Thymus (tissue), 11 donors: ENCODE measurements at regions not wholly inside any gene's neighbourhood (a gene's known extent, or its start where the extent isn't known, plus 50 kb on each side); places are given as distances from the start of the nearest gene placed in this dataset.
"Not testable (repeated sequence)": the region's sequence is repeated elsewhere in the genome, so short reads cannot be mapped to it uniquely, and the experiment has no call there.

Source experiments
- DNase-seq, 9 donors: peaks; one replicate each; pipeline ENCODE4 v3.0.0-alpha.2; 2013; ENCODE audit warnings: low spot score in 9 of 9, low read depth in 6 of 9, missing footprints in 1 of 9
- H3K27ac ChIP-seq, 2 donors: one replicate each; pipeline ENCODE4 v1.5.1; 2013; ENCODE audit warnings: control low read depth in 1 of 2, low read depth in 1 of 2, low read length in 1 of 2, mild to moderate bottlenecking in 1 of 2, moderate library complexity in 1 of 2
- H3K27me3 ChIP-seq, 2 donors: one replicate each; pipeline ENCODE4 v1.5.1; 2013; ENCODE audit warnings: low read length in 1 of 2; ENCODE audit not compliant: control insufficient read depth in 2 of 2, insufficient read depth in 1 of 2
- H3K36me3 ChIP-seq, 2 donors: one replicate each; pipeline ENCODE4 v1.5.1; 2013; ENCODE audit warnings: low read length in 1 of 2, mild to moderate bottlenecking in 1 of 2, moderate library complexity in 1 of 2; ENCODE audit not compliant: control insufficient read depth in 2 of 2, insufficient read depth in 2 of 2
- H3K4me1 ChIP-seq, 2 donors: one replicate each; pipeline ENCODE4 v1.5.1; 2013; ENCODE audit warnings: low read length in 2 of 2; ENCODE audit not compliant: control insufficient read depth in 2 of 2, insufficient read depth in 2 of 2
- H3K4me3 ChIP-seq, 2 donors: one replicate each; pipeline ENCODE4 v1.5.1; 2013; ENCODE audit warnings: low read length in 2 of 2, control low read depth in 1 of 2, mild to moderate bottlenecking in 1 of 2
- H3K9me3 ChIP-seq, 2 donors: one replicate each; pipeline ENCODE4 v1.5.1; 2013; ENCODE audit warnings: low read length in 1 of 2, mild to moderate bottlenecking in 1 of 2; ENCODE audit not compliant: control insufficient read depth in 2 of 2, insufficient read depth in 1 of 2
- WGBS: extraction: QIAGEN DNeasy Blood & Tissue Kit; methylation state at CpG from one replicate; pipeline ENCODE4 v1.1.7; 2013; 5-methylcytosine and 5-hydroxymethylcytosine counted together
- donor health status: healthy.

GRCh38 chr12:87216436-87216835 lies 812.8 kb downstream of the C12orf50 start:
- DNase-seq: no peak
- no peaks in the 10 kb centered on the region for H3K27me3 ChIP-seq
- 80% methylated on average over 4 of the region's 4 CpGs for WGBS
- no peak overlapping the region for H3K27ac ChIP-seq
- no peaks in the 10 kb centered on the region for H3K36me3 ChIP-seq
- no peak overlapping the region for H3K4me3 ChIP-seq
- no peaks in the 10 kb centered on the region for H3K9me3 ChIP-seq
- no peaks in the 10 kb centered on the region for H3K4me1 ChIP-seq

GRCh38 chr12:87202189-87202588 lies 827.0 kb downstream of the C12orf50 start:
- Histone ChIP-seq H3K36me3 (no peaks in the 10 kb centered on the region), H3K27ac (no peak overlapping the region), H3K9me3 (peaks cover 0 to 11% of the 10 kb centered on the region in 2 donors), H3K27me3 (no peaks in the 10 kb centered on the region), H3K4me1 (no peaks in the 10 kb centered on the region), H3K4me3 (no peak overlapping the region)
- no peak for DNase-seq
- 98% methylated on average over 2 of the region's 2 CpGs for WGBS

- H3K27ac ChIP-seq: no peak overlapping the region
- no peaks in the 10 kb centered on the region for H3K4me1 ChIP-seq
- DNase-seq: no peak
Observed at GRCh38 chr12:87201598-87201997, 827.6 kb downstream of the C12orf50 start.

DNA sequence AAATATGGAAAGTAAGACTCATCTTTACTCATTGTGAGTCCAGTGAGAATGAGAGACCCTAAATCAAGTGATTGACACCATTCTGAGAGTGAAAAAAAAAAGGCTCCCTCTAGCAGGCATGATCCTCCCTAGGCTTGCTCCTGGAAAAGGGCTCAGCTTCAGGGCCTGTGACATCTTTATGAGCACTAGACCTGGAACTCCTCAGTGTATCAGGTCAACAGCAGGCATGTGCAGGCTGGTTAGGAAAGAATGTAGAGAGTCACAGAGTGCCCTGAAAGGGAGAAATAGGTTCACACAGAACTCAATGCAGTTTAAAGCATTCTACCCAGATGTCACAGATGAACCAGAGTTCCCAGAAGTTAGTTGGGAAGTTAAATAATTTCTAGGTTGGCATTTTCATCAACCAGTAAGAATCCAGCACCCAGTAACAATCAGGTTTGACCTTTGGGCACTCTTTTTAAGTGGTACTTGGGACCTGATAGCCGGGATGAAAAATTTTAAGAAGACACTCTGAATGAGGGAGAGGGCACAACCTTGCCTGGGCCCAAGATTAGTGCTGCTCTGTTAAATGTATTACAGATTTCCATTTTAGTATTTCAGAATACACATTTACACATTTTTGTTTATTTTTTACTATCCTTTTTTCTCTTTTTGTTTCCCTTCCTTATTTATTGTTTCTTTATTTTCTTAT lies 828.8 kb downstream of the C12orf50 start:
- H3K4me1 ChIP-seq: no peaks in the 10 kb centered on the region
- peaks cover 0 to 11% of the 10 kb centered on the region in 2 donors for H3K9me3 ChIP-seq
- H3K27ac ChIP-seq: no peak overlapping the region
- H3K36me3 ChIP-seq: no peaks in the 10 kb centered on the region
- no peak for DNase-seq
- H3K27me3 ChIP-seq: no peaks in the 10 kb centered on the region
- H3K4me3 ChIP-seq: no peak overlapping the region
- 91% methylated on average over 1 of the region's 1 CpG for WGBS

More at GRCh38 chr12:87201598-87201997, 827.6 kb downstream of the C12orf50 start:
- no peaks in the 10 kb centered on the region for H3K27me3 ChIP-seq
- peaks cover 0 to 11% of the 10 kb centered on the region in 2 donors for H3K9me3 ChIP-seq
- H3K36me3 ChIP-seq: no peaks in the 10 kb centered on the region
- H3K4me3 ChIP-seq: no peak overlapping the region

DNA sequence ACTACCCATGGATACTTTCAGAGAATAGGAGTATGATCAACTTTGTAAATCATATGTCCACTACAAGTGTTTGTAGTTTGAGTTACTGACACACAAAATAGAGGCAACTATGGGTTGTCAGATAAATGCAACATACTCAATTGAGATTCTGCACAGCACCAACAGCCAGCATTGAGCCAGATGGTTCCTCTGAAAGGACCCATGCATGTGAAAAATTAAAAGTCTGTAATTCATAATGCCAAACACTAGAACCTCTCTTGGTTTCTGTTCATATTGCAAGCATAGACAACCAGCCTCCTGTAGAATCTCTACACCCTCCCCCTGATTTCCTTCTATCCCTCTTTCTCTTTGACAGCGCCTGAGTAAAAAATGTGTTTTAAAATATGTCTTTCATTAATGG lies 831.0 kb downstream of the C12orf50 start:
- Histone ChIP-seq H3K27me3 (no peaks in the 10 kb centered on the region), H3K4me1 (no peaks in the 10 kb centered on the region), H3K4me3 (no peak overlapping the region), H3K36me3 (no peaks in the 10 kb centered on the region), H3K9me3 (peaks cover 0 to 7% of the 10 kb centered on the region in 2 donors), H3K27ac (no peak overlapping the region)
- DNase-seq: no peak
- 98% methylated on average over 1 of the region's 1 CpG for WGBS

DNA sequence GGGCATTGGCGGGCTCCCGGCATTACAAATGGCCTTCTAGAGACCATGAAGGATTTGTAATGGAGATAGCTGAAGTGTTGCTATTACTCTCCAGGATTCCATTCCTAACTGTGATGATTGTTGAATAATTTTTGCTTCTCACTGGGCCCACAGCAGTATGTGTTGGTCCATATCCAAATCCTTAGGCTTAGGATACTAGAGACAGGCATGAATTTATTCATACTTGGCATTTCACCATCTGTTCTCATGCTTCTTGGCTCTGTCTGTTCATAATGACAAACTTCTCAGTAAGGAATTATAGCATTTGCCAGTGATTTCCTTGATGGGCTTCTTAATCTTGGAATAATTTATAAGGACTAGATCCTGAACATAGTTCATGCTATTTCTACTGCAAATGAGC lies 832.9 kb downstream of the C12orf50 start:
- 98% methylated on average over 2 of the region's 2 CpGs for WGBS
- Histone ChIP-seq H3K4me3 (no peak overlapping the region), H3K27me3 (no peaks in the 10 kb centered on the region), H3K36me3 (no peaks in the 10 kb centered on the region), H3K27ac (no peak overlapping the region), H3K9me3 (no peaks in the 10 kb centered on the region), H3K4me1 (no peaks in the 10 kb centered on the region)
- DNase-seq: no peak

GRCh38 chr12:87194389-87194788 lies 834.8 kb downstream of the C12orf50 start:
- H3K27me3 ChIP-seq, DNase-seq, H3K9me3 ChIP-seq, H3K36me3 ChIP-seq, H3K4me1 ChIP-seq, H3K4me3 ChIP-seq, H3K27ac ChIP-seq: not testable (repeated sequence)

DNA sequence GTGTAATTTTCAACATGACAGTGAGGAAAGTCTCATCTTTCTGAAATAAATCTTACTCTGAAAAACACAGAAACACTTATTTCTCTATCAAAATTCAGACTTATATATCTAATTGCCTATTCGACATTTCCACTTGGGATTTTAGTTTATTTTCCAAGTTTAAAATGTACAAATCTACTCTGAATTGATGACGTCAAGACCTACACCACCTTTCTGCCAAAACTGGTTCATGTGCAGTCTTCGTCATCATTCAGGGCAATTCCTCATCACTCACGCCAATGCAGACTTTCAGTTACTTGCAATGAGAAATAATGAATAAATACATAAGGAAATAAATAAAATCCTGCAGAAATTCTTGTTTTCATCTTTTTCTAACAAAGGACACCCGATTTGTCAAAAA lies 843.8 kb downstream of the C12orf50 start:
- no peak overlapping the region for H3K4me3 ChIP-seq
- H3K4me1 ChIP-seq: no peaks in the 10 kb centered on the region
- no peak for DNase-seq
- no peaks in the 10 kb centered on the region for H3K27me3 ChIP-seq
- 90% methylated on average over 5 of the region's 5 CpGs for WGBS
- H3K27ac ChIP-seq: no peak overlapping the region
- no peaks in the 10 kb centered on the region for H3K9me3 ChIP-seq
- no peaks in the 10 kb centered on the region for H3K36me3 ChIP-seq

DNA sequence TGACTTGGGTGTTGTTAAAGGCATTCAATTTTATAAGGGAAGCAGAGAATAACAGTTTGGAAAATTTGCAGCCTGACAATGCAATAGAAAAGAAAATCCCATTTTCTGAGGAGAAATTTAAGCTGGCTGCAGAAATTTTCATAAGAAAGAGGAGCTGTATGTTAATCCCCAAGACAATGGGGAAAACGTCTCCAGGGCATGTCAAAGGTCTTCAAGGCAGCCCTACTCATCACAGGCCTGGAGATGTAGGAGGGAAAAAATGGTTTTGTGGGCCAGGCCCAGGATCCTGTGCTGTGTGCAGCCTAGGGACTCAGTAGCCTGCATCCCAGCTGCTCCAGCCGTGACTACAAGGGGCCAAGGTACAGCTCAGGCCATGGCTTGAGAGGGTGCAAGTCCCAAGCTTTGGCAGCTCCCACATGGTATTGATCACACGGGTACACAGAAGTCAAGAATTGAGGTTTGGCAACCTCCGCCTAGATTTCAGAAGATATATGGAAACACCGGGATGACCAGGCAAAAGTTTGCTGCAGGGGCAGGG lies 846.4 kb downstream of the C12orf50 start:
- 91% methylated on average over 5 of the region's 5 CpGs for WGBS

More for the DNA sequence above, 846.4 kb downstream of the C12orf50 start:
- Histone ChIP-seq H3K27me3 (no peaks in the 10 kb centered on the region), H3K9me3 (no peaks in the 10 kb centered on the region), H3K4me3 (no peak overlapping the region), H3K27ac (no peak overlapping the region), H3K36me3 (no peaks in the 10 kb centered on the region), H3K4me1 (no peaks in the 10 kb centered on the region)
- no peak for DNase-seq
